Brain pericyte (primary cell): ENCODE measurements at regions not wholly inside any gene's neighbourhood (a gene's known extent, or its start where the extent isn't known, plus 50 kb on each side); places are given as distances from the start of the nearest gene placed in this dataset.
"Not testable (repeated sequence)": the region's sequence is repeated elsewhere in the genome, so short reads cannot be mapped to it uniquely, and the experiment has no call there.

Experiments
- DNase-seq: peaks from one replicate; pipeline ENCODE4 v3.0.0-alpha.2; 2012; ENCODE audit warnings: low read depth, low spot score

GRCh38 chr2:87511195-87511778 lies 236.6 kb upstream of the PLGLB2 start:
- DNase-seq: not testable (repeated sequence)

DNA sequence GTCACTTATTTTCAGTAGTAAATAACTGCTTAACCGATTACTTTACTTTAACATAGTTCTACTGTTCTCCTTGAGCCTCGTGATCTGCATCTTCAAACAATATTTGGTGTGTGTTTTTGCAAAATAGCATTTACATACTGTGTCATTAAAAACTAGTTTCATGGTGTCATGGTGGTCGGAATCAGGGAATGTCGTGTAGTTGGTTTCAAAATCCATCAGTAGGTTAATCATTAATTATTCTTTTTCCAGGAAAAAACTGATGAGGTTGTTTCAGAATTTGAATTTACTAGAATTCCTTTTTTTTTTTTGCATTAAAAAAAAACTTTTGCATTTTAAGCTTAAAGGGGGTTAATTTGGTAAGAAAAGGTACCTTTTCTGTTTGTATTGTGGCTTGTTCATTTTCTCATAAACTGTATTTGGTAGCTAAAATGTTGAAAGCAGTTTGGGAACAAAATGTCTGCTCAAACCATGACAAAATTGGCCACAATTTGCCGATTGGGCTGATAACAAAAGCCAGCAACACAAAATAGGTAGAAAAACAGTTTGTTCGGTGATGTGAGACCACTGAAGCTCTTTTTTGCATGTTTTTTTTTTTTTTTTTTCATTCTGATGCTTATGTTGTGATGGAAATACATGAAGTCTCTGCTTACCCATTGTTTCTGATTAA lies 234.9 kb upstream of the PLGLB2 start:
- not testable (repeated sequence) for DNase-seq

- not testable (repeated sequence) for DNase-seq
These were observed 233.9 kb upstream of the PLGLB2 start for GRCh38 chr2:87514034-87514433.

GRCh38 chr2:87514515-87514914 lies 233.4 kb upstream of the PLGLB2 start:
- not testable (repeated sequence) for DNase-seq

DNA sequence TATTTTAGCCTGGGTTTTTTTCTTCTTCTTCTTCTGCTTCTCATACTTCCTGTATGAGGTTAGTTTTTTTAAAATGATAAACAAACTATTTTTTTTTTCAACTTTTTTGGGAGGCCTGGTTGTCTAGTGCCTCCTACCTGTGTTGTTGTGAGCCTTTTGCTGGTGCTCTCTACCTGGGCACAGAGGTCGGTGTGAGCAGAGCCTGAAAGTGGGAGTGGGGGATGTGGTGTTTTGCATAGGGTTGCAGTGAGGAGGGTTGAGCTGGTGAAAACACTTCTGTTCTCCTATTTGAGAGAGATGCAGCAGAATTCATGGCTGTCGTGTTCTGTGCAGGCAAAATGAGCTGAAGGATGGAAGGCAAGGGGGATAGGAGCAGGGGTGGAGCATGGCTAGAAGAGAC lies 232.7 kb upstream of the PLGLB2 start:
- not testable (repeated sequence) for DNase-seq

DNA sequence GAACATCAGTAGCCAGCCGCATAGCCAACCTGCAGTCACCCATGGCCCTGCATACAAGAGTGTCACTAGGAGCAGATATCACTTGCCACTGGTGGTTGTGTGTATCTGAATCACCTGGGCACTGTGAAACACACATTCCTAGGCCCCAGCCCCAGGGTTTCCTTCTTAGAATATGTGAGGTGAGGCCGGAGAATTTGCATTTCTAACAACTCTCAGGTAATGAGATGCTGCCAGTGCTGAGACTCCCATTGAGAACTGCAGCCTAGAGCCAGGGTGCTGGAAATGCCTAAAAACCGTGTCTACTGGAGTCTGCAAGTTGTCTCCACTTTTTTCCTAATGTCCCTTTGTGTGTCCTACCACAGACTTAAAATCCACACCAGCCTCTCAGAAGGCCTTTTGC lies 232.0 kb upstream of the PLGLB2 start:
- DNase-seq: not testable (repeated sequence)

GRCh38 chr2:87516369-87516967 lies 231.4 kb upstream of the PLGLB2 start:
- not testable (repeated sequence) for DNase-seq

GRCh38 chr2:87517438-87517837 lies 230.4 kb upstream of the PLGLB2 start:
- DNase-seq: not testable (repeated sequence)

- not testable (repeated sequence) for DNase-seq
These were observed 229.8 kb upstream of the PLGLB2 start for GRCh38 chr2:87518066-87518465.

- not testable (repeated sequence) for DNase-seq
These were observed 229.3 kb upstream of the PLGLB2 start for GRCh38 chr2:87518547-87518946.

DNA sequence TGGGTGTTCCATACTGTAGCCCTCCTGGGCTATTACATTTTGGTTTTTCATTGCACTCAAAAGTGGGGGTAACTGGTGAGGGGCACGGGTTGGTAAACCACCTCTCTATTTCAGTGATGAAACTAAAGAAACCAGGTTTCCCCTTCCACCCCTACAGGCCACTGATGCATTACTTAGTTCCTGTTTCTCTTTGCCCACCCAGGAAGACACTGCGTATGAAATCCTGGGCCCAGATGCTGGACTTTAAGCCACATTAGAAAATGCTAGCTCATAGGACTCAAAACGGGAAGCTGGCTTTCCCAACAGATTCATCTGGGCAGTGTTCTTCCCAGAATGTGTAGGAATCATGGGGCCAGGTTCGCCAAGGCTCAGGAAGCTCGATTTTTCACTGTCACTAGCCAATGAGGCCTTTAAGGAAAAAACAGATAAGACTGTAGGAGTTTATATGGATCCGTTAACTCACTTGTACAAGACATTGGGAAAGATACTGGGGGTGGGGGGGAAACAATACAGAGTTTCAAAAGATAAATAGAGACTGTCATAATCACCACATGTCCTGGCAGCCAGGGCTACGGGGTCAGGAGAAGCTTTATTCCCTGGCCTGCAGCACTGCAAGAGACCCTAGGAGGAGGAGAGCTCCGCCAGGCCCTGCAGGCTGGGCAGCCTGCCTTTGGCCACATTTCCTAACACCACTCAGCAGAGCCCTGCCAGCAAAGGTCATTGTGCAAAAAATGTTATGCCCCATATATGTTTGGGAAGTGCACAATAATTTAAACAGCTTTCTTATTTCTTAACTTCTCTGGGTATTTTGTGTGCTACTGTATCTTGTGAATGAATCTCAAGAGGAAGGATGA lies 228.5 kb upstream of the PLGLB2 start:
- not testable (repeated sequence) for DNase-seq

- DNase-seq: not testable (repeated sequence)
These were observed 226.8 kb upstream of the PLGLB2 start for GRCh38 chr2:87521057-87521456.

DNA sequence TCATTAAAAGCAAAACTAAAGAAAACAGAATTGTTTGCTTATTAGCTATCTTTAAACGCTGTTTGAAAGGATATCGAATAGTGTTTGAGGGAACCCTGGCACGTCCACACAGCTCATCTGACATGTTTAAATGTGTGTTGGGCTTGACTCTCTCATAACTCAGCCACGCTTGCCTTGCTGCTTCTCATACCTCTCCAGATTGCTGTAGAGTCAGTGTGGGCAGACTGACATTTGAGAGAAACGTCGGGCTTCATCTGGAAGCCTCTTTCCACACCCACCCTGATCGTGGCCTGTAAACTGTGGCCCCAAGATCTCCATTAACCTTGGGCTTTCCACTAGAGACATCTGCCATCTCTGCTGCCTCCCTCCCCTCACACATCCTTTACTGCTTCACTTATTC lies 226.4 kb upstream of the PLGLB2 start:
- DNase-seq: not testable (repeated sequence)

DNA sequence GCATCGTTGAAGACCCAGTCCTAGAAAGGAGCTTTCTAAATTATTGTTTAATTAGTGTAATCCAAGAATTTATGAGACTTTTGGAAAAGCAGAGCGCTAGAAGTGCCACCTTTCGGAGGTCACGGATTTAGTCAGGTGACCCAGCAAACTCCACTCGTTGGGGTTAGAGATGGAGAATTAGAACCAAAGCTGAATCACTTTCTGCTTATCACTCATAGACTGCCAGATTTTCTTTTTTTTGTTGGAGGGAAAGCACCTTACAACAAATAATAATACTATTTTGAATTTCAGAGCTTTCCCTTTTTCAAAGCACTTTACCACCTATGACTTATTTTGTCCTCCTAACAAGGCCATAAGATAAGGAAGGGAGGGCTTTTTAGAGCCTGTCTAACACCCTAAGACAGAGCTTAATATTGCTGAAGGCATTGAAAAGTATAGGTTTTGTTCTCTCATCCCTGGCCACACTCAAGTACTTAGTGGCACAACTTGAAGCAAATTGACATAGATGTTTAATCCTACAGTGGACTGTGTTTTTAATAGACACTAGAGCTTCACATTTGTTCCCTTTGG lies 223.2 kb upstream of the PLGLB2 start:
- DNase-seq: not testable (repeated sequence)

- DNase-seq: not testable (repeated sequence)
These were observed 222.3 kb upstream of the PLGLB2 start for GRCh38 chr2:87525497-87525991.

DNA sequence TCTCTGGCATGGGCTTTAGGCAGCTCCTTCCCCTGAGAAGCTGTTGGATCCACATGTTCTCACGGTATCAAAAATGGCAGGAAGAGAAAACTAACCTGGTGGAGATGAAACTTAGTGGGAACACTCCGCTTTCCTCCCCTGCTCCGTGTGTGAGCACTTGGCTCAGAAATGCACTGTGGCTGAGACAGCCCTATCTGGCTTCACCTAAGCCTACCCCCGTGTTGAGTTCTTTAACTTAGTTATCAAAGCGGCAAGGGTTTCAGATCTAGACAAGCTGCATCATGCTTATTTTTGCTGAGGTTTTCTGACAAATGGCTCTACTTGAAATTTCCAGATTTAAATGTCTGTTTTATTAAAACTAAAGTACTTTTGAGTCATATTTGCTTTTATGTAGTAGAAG lies 221.6 kb upstream of the PLGLB2 start:
- DNase-seq: not testable (repeated sequence)

DNA sequence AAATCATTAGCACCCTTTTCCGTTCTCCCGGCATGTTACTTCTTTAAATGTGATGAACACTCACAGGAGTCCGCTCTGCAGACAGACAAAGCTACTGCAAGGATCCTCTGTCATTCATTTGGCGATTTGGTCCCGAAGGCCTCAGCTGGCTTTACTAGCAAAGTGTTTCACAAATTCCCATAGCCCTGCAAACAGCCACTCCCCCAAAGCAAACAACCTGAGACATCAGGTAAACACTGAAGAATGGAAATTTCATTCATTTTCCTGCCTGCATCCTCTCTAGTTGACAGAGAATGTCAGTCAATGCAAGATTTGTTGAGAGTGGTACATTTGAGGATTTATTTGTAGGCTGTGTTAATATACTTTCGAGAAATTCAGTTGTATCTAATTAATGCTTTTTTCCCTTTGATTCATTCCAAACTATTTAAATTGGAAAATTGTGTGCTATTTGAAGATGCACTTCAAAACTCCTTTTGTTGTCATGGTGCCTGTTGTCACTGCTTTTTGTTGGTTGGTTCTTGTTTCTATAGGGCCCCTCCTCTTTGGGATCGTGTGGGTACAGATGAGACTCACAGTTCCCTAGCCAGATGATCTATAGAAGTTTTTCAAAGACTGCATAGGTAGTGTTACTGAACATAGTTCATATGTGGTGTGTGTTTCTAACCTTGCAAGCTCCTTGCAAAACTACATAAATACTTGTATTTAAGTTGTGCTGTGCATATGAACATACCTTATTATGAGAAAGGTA lies 215.7 kb upstream of the PLGLB2 start:
- DNase-seq: not testable (repeated sequence)

- not testable (repeated sequence) for DNase-seq
These were observed 214.3 kb upstream of the PLGLB2 start for GRCh38 chr2:87533390-87534272.

- DNase-seq: not testable (repeated sequence)
These were observed 213.5 kb upstream of the PLGLB2 start for GRCh38 chr2:87534273-87534889.
